HG03280 (cell line): ENCODE measurements at regions not wholly inside any gene's neighbourhood (a gene's known extent, or its start where the extent isn't known, plus 50 kb on each side); places are given as distances from the start of the nearest gene placed in this dataset.
"Not testable (repeated sequence)": the region's sequence is repeated elsewhere in the genome, so short reads cannot be mapped to it uniquely, and the experiment has no call there.

Experiments used
- ATAC-seq: cut with Tn5 transposase; IDR thresholded peaks from one replicate; pipeline ENCODE4 v1.9.1; 2021; ENCODE audit warnings: mild to moderate bottlenecking, moderate library complexity; ENCODE audit not compliant: unreplicated experiment

DNA sequence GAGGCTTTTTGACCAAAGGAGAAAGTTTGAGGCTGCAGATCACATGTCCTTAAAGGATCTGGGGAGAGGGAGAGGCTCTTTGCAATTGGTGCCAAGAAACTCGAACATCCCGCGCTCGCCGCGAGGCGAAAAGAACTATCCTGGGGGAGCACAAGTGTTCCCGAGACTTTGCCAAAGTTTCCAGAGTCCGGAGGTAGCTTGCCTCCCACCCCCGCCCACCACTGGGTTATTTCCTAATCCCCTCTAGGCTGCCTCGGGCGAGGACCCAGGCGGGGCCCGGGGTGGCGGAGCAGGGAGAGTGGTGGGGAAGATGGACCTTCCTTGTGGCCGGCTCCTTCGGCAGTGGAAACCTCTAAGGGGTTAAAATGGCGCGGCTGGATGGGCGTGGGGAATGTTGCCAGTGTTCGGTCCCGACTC is 114.5 kb downstream of the KCNRG start:
- no peak for ATAC-seq

DNA sequence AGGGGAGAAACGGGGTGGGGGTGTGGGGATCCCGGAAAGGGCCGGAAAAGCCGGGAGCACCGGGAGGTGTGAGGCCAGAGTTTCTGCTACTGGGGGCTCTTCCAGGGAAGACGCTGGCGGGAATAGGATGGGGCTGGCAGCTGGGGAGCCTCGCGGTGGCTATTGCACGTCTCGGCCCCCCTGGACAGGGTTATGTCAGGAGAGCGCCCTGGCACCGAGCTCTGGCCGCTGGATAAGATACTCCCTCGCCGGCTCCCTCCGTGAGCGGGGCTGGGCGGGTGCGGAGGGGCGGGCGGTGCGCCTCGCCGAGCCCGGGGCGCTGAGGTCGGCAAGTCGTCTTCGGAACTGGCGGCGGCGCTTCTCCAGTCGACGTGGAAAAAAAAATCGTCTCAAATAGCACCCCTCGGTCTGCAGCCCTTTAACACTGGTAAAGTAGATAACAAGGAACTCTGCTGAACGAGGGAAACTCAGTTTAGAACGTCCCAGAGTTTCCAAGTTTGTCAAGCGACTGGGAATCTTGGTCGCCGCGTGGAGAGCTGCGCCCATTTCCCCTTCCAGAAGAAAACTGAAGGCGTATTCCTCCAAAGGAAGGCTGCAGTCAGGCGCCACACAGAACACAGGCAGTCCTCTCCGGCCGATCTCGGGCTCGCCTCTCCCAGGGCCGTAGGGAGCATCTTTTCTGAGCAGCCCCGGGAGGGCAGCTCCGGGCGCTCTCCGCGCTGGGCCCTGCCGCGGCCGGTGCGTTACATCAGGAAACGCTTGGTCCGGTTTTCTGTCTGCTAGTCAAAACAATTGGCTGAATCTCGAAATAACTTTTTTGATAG is 115.1 kb downstream of the KCNRG start:
- ATAC-seq: no peak

DNA sequence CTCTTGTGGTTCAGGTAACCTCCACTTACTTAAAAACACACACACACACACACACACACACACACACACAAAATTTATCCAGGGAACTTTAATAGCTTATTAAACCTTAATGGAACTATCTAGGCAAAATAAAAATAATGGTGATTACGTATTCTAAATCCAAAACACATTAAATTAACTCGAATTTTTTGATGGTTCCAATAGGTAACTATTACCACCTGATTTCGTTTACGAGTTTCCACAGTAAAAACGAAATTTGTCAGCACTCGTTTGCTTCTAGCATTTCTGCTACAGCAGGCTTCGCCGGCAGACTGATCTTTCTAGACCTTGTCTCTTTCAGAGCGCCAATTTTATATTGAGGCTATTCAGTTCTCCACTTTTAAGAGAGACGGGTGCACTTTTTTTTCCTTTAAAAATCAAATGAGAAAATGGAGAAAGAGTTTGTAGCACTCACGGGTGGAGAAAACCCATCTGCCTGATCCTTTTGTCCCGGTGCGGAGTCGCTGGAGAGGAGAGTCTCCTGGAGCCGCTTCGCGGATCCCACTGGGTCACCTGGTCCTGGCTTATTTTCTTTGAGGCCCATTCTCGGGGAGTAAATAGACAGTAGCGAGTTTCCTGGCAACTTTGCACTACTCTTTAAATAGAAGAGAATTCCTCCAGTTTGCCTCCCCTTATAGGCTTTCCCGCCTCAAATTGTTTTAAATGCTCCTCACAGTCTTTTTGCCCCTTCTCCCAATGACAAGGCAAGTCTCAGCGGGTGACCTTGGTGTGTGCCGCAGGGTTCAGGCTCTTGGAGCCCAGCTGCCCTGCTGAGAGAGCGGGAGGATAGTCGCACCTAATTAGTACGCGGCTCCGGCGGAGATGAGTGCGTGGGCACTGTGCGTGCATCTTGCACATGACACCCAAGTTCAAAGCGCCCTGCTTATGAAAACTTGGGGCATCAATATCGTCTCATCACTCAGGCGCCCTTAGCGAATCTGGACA is 117.0 kb downstream of the KCNRG start:
- ATAC-seq: no peak

- ATAC-seq: no peak
These were observed 117.7 kb downstream of the KCNRG start for GRCh38 chr13:50132904-50133357.

DNA sequence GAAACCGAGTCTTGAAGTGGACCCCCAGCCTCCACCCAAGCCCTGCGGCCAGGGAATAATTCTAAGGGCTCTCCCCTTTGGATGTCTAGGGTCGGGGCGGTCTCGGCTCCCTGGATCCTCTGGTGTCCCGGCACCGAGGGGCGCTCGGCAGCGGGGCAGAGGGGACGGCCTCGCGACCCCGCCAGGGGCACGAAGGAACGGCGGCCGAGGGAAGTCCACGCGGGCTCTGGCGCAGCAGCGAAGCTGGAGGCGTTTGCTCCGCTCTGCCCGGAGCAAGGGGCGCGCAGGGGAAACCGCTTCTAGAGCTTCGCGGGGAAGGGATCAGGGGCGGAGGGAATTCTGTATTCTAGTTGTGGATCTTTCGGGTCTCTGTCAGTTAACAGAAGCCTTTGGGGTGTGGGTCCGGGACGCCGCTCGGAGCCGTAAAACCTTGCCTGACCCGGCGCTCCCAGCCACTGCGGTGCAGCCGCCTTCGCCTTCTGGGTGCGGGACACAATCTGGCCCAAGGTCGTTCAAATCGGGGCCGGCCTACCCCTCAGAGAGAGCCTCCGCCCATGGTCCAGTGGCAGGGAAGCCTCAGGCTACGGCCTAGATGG is 118.2 kb downstream of the KCNRG start:
- no peak for ATAC-seq

DNA sequence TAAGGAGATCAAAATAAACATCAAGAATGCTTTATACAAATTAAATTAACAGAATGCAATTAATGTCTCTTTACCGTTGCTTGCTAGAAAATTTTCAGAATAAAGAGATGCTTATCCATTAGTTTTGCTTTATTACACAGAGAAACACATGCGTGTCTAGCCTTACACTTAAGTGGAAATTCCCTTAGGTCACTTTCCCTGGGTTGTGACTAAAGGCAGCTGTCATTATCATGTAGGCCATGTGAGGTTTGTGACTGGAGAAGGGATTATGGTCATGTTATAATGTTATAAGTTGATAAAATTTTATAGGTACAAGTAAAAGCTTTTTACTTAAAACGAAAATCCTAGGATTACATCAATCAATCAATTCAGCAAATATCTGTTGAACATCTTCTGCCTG is 121.0 kb downstream of the KCNRG start:
- ATAC-seq: no peak

DNA sequence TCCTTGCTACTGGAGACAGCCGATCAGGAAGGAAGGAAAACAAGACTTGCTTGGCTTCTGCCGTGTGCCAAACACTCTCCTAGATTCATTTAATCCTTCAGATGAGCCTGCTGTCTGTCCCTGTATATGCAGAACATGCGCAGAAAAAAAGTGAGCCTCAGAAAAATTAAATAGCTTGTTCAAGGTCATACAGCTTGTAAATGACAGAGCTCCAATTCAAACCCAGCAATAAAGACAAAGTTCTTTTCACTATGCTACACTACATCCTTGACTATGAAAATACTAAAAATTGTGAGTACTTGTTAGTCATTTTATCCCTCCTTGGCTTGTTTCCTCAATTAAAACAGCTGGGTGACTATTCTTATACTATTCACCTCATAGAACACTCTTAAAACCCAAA is 121.4 kb downstream of the KCNRG start:
- no peak for ATAC-seq

DNA sequence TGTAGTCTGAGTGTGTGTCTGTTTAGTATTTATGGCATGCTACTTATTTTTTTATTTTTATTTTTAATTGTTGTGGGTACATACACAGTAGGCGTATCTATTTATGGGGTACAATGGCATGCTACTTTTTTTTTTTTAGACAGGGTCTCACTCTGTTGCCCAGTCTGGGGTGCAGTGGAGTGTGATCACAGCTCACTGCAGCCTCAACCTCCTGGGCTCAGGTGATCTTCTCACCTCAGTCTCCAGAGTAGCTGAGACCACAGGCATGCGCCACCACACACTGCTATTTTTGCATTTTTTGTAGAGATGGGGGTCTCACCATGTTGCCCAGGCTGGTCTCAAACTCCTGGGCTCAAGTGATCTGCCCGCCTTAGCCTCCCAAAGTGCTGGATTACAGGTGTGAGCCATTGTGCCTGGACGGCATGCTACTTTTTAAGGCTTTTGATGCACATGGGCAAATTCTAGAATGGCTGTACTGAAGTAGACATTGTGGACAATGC is 124.2 kb downstream of the KCNRG start:
- ATAC-seq: not testable (repeated sequence)

DNA sequence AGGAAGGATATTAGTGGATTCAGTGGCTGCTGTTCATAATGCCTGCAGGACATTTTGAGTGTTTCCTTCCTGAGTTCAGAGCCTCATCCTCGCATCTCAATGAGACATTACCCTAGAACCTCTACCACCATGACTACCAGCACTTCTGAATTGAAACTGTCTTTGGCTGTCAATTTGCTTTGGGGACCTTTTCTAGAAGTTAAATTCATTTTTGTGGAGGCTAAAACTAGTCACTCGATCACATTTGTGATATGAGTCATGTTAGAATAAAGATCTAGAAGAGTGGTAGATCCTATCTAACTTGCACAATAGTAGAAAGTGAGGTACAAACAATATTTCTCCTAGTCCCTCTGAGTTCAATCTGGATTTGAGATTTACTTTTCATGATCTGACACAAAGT is 124.9 kb downstream of the KCNRG start:
- ATAC-seq: no peak

DNA sequence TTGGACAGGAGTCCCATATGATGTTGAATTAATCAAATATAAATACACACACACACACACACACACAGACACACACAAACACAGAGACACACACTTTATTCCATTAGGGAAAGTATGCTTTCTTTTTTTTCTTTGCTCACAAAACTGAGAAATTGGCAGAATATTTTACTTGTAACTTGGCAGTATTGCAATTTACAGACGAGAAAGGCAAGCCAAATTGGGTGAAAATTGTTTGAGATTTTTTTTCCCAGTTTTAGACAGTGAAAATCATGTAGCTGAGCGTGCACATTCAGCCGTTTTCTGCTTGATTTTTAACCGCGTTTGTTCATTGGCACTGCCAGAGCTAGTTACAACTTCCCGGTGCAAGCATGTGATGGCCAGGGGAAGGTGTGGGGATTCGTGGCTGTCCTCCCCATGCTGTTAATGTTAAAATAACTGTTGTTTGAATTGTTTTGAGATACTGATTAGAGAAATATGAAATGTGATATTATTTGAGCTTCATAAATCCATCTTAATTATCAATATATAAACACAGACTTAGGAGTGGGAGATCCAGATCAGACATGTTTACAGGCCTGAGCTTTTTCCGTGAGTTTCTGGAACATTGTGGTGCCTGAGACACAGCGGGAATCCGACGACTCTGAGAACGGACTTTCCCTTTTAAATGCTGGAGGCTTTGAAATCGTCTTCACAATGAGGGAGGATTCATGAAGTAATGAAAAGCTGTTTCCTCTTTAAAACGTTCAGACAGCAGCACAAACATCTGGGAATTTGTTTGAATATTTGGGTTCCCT is 125.5 kb downstream of the KCNRG start:
- no peak for ATAC-seq

GRCh38 chr13:50141375-50141975 is 126.2 kb downstream of the KCNRG start:
- ATAC-seq: no peak

DNA sequence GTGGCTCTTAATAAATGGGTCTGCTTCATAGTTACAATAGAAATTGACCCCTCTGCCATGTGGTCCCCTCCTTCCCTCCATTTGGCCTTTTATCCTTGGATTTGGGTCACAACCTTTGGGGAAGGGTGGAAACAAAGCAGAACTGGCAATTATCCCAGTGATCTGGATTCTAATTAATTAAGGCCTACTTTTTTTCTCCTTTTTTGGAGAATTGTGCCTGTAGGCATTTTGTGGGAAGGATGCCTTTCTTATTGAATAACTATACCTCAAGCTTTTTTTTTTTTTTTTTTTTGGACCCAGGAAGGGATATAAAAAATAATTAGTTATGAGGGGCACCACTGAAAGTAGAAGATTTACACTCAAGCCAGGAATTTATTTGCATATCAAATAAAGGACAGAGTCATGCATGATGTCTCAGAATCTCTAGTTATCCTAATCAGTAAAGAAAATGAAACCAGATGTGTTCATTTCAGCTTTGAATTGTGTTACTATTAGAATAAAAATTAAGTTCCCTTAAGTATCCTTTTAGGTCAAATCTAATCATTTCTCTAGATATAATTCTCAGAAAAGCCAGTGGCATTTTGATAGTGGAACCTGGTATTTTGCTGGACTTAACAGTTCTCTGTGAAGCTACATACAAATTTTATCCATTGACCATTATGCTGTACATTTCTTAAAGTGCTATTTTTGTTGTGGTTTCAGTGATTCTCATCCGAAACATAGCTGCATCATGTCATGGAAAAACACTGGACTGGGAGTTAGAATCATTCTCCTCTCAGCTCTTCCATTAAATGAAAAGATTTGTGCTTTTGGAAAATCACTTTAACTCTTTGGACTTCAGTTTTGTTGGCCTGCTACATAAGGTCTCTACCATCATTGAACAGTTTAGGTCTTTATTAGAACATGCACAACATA is 129.3 kb downstream of the KCNRG start:
- ATAC-seq: no peak

GRCh38 chr13:50149214-50149613 is 134.0 kb downstream of the KCNRG start:
- ATAC-seq: no peak

DNA sequence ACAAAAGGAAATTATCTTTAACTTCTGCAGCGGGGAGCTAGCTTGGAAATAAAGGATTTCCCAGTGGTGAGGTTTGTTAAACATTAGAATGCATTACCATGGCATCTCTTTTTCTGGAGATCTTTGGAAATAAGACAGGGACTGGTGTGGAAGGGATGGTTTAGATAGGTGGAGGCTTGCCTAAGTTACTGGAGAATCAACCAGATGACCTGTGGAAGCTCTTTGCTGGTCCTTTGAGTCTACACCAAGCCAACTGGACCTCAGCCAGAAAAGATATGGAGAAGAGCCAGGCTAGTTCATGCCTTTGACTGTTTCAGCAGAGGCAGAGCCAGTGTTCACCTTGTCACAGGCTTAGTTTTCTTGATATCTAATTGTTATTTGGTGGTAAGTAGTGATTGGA is 134.7 kb downstream of the KCNRG start:
- ATAC-seq: no peak

DNA sequence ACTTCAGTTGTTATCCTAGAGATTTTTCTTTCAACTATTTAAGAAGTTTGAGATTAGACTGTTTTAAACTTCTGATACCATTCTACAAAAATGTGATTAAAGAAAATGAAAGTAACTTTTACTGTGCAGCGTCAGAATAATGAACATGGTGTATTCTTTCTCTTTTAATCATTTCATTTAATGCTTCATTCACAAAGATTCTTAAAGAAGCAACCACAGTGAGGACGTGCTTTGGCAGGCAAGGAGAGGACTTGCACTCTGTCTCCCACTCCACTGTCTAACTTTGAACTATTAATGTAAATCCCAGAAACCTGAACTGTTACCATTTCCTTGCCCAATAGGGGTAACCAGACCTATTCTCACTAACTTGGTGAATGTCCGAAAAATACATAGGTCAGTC is 137.0 kb downstream of the KCNRG start:
- no peak for ATAC-seq

DNA sequence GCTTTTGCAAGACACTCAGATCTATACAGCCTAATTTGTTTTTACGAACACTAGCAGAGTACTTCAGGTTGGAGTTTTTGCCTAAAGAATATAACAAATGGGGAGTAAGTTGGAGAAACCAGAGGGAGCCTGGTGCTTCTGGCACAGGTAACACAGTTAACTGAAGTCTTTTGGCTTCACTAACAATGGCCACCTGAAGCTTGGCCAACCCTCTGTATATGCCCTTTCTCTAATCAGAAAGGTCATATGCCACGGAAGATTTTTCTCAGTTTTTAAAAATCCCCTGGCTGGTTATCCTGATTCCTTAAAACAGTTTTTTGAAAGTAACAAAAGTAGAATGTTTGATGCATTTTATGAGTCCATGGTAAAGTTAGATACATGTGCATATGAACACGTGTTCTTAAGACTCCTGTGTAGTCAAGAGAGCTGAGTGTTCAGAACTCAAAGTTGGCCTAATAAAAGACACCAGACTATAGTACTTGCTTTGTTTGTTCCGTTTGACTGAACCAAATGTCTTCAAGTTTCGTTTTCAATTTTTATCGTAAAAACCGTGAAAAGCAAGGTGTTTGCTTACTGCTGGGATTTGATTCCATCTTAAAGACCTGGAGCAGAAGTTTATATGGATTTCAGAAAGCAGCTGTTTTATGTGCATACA is 137.5 kb downstream of the KCNRG start:
- ATAC-seq: peak; percentile 63

DNA sequence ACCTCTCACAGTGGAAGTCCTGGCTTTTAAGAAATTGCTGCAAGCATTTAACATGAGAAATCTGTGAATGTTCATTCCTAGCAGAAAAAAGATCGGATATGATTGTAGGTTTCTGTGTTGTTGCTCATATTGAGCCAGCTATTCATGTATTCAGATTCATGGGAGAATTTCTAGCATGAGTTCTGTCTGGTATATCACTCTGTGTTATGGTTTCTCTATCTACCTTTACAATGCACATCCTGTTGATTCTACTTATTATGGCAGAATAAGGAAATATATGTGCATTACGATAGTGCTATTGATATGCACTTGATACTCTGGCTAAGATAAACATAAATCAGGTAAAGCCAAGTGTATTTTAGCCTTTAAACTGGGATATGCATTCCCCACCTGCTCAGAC is 138.2 kb downstream of the KCNRG start:
- peak; percentile 12 for ATAC-seq

DNA sequence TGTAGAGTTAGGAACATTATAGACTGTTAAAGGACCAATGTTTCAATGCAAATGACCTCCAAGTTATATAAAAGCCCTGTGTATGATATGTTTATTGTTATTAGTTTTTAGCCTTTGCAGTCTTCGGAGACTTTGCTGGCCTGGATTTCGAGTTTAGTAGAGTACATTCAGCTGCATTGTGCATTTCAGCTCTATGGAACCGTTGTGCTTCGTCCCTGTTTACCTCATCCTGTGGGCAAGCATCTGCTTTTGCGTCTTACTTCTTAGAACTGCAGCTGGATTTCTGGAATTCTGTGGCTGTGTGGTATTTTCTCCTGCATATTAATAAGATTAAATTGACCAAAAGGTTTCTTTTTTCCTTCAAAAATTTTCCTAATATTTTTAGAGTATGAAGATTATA is 138.6 kb downstream of the KCNRG start:
- no peak for ATAC-seq
